Globus pallidus (tissue), 1 donor: ENCODE measurements at regions not wholly inside any gene's neighbourhood (a gene's known extent, or its start where the extent isn't known, plus 50 kb on each side); places are given as distances from the start of the nearest gene placed in this dataset.
"Not testable (repeated sequence)": the region's sequence is repeated elsewhere in the genome, so short reads cannot be mapped to it uniquely, and the experiment has no call there.

ENCODE experiments used
- DNase-seq: peaks from one replicate; pipeline ENCODE4 v3.0.0-alpha.2; 2015; ENCODE audit warnings: low spot score

DNA sequence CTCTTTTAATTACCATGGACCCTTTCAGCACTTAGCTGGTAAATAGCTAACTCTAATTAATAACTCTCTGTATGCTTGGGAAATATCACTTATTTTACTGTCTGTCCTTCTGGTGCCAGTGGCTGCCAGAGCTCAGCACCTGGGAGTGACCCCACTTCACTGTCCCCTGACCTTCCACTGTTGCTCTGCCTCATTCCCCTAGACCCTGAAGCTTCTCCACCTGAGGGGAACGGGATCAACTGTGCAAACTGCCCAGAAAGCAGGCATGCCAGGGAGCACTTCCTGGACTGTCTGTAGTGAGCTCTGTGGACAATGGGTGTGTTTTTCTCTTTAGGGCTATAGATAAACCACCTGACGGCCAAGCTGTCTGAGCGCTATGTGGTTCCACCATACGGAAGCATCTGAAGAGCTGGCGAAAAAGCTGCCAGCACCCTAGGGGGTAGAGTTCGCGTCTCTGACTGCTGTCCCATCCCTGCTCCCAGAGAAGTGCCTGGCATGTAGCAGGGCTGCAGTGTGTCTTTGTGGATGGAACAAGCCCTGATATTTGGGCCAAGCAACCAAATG is 106.3 kb upstream of the FOXA2 start:
- DNase-seq, result no peak

DNA sequence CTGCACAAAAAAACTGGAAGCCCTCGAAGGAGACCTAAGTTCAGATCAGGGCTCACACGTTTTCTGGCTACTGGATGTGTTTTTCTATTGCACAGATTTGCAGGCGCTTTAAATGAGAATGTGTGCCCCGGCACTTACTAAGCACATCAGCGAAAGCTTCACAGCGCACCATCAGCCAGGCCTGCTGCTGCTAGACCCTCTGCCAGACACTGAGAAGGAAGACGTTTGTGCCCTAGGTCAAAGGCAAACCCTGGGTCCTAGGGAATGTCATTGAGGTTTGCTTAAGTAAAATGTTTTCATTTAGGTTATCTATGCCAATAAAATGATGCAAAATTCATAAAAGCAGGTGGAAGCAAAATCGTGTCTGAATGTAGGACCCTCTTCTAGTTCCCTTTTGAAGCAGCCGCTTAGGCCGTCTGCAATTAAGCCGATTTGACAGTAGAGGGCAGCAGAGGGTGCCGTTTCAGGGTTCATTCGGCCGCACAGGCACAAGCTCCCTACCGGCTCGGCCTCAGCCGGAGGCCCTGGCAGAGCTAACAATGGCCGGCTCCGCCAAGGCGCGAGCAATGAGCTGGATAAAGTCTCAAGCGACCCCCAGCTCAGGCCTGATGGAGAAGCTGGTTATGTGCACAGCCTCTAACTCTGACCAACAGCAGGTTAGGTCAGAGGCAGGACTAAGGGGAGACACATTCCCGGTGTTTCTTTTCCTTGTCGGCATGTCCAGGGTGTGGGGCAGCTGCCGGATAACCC is 107.2 kb upstream of the FOXA2 start:
- peak; percentile 74 for DNase-seq

DNA sequence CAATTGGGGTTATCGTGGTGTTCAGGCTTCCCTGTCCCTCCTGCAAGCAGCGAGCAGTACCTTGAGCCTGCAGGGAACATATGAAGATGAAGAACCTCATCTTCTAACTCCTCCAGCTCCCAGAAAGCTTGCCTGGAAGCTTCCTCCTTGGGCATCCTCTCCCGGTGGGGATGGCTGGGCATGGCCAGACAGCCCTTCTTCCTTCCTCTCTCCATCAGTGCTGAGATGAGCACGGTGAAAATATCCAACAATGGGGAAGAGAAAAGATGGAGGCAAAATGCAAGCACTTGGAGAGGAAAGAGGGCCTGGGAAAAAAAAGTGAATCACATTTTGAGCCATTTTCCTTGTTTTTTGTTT is 107.7 kb upstream of the FOXA2 start:
- DNase-seq, result no peak

DNA sequence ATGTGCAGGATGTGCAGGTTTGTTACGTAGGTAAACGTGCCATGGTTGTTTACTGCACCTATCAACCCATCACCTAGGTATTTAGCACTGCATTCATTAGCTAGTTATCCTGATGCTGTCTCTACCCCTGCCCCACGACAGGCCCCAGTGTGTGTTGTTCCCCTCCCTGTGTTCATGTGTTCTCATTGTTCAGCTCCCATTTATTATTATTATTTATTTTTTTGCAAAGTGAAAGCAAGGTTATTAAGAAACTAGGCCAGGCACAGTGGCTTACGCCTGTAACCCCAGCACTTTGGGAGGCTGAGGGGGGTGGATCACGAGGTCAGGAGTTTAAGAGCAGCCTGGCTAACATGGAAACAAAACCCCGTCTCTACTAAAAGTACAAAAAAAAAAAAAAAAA is 108.2 kb upstream of the FOXA2 start:
- not testable (repeated sequence) for DNase-seq

DNA sequence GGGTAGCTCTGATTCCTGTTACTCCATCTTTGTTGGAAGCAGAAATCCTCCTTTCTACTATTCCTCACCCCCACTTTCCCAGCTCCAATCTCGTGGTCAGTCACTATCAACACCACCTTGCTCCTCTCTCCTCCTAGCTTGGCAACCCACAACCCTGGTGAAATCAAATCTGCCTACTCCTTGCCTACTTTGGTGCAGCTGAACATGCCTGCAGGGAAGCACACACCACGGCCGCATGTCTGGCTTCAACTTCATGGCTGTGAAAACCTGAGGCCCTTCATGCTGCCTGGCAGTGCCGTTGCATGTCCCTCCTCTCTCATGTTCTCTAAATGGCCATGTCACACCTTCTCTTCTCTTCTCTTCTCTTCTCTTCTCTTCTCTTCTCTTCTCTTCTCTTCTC is 112.4 kb upstream of the FOXA2 start:
- DNase-seq, result no peak

DNA sequence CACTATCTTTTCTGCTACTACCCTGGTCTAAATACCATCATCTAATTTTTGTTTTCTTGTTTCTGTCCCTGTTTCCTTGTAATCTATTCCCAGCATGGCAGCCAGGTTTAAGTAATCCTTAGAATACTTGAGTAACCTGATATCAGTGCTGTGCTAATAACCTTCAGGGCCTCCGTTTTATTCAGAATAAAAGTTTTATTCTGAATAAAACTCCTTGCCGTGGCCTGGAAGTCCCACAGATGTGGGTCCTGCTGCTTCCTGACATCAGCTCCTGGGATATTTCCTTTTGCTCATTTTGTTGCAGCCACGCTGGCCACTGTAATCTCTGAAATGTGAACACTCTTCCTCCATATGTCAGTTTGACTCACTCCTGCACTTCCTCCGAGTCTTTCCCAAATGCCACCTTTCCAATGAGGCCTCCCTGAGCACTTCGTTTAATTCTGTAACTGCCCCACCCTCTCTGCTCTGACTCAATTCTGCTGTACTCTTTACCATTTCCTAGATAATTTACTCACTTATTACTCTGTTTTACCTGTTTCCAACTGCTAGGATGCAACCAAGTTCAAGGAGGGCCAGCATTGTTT is 114.0 kb upstream of the FOXA2 start:
- no peak for DNase-seq

DNA sequence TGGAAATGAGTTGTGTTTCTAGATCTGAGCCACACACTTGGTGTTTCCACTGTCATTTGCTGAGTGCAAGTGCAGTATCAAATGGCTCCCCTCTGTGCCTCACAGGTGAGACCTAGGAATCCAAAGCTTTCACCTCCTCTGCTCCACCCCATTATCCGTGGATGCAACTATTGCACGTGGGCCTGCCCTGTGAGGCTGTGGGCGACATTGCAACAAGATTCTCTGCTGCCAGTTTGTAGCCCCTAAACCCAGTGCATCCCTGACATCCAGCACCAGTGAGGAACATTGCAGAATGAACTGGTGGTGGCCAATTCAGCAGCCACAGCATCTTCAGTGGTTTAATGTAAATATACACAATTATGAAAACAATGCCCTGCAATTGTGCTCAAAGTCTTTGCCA is 115.0 kb upstream of the FOXA2 start:
- DNase-seq, result no peak

DNA sequence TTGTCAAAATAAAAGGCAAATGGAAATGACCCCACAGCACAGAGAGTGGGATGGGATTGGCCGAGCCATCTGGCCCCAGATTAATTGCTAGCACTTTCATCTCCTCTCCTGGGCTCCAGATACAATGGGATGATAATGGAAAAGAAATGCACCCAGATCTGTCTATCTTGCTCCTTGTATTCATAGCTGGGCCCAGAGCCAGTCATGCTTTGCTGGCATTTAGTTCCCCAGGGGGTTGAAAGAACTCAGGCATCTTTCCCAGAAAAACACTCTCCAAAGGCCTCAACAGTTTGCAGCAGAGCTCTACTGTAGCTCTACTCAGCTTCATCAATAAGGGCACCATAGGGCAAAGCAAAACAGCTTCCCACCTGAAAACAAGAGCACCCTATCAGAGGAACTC is 116.0 kb upstream of the FOXA2 start:
- DNase-seq, result no peak

DNA sequence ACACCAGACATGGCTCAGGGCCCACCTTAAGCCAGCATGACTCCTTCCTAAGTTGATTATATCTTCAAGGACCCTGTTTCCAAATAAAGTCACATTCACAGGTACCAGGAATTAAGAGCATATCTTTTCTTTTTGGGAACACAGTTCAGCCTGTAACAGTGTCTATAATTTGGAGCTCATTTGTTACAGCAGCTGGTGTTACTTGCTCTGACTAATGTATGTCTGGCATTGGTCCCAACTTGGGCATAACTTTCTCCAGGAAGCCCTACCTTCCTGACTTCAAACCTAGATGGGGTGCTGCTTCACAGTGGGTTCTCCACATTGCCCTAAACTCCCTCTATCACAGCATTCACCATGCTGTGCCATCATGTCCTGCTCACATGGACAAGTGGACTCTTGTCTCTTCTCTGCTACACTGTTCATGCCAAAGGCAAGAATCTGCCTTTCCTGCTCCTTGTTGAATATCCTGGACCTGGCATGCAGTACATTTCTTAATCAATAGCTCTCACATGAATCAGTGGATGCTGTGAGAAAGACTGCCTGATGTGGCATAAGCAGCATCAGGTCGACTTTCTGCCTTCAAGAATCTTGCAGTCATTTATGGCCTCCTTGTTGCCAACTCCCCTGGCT is 117.4 kb upstream of the FOXA2 start:
- no peak for DNase-seq

DNA sequence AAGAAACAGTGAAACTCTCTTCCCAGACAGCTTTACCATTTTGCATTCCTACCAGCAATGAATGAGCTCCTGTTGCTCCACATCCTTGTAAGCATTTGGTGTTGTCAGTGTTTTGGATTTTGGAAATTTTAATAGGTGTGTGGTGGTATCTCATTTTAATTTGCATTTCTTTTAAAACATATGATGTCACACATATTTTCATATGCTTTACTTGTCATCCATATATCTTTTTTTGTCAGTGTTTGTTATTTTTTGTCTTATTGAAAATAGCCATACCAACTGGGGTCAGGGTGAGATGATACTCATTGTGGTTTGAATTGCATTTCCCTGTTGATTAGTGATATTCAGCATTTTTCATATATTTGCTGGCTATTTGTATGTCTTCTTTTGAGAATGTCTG is 119.5 kb upstream of the FOXA2 start:
- DNase-seq, result no peak

DNA sequence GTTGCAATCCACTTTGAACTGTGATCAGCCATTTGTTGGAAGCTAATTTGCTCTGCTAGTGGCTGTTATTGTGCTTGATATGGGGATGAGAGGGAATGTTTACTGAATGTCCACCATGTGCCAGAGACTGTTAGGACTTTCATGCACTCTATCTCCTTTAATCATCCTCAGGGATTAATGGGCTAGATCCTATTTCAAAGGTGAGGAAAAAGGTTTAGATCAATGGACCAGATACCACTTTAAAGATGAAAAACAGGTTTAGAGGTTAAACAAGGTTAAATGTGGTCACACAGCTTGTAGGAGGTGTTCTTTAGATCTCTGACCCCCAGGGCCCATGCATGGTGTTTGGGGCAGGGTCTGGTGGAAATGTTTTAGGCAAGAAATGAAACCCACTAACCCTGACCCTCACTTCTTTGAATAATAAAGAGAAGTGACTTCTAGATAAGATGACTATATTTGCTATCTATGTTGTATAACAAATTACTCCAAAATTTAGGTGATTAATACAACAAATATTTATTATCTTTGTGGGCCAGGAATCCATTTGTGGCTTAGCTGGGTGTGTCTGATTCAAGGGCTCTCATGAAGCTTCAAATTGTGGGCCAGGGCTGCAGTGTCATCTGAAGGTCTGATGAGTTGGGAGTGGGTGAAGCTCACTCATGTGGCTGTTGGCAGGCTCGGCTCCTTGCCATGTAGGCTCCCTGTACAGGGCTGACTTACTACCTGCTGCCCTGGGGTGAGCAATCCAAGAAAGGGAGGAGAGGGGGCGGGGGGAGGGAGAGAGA is 127.8 kb upstream of the FOXA2 start:
- no peak for DNase-seq

DNA sequence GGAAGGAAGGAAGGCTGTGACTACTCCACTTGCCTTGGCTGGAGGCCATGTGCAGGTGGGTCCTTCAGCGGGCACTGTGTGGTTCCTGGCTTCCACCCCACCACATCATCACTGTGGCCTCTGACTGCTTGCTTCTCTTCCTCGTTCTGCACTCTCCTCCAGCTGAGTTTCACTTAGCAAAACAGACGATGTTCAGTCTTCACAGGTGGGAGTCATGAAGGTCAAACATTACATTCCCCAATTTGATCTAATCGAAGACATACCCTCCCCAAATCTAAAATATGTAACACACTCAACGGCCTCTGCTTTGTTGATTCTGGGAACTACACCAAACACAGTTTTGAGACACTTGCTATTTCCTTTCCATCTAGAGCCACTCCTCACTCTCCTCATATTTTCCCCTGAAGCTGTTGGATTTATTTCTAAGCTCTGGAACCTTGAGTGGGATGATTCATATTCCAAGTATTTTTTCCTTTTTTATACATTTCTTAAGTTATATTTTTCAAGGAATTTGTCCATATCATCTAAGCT is 132.5 kb upstream of the FOXA2 start:
- no peak for DNase-seq

DNA sequence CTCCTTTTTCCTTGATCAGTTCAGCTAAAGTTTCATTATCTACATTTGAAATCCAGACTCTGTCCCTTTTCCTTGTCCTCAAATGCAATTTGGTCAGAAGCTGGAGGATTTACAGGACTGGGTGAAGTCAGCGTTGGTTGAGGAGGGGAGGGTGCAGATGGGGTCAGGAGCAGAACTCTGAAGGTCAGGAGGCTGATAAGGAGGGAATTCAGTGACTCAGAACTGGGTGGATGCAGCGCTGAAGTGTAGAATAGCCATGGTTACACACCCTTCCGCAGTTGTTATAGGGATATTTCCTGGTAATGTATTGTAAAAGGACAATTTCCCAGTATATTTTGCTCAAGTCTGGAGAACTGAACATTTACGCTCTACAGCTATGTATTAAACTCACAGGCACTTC is 133.1 kb upstream of the FOXA2 start:
- no peak for DNase-seq

DNA sequence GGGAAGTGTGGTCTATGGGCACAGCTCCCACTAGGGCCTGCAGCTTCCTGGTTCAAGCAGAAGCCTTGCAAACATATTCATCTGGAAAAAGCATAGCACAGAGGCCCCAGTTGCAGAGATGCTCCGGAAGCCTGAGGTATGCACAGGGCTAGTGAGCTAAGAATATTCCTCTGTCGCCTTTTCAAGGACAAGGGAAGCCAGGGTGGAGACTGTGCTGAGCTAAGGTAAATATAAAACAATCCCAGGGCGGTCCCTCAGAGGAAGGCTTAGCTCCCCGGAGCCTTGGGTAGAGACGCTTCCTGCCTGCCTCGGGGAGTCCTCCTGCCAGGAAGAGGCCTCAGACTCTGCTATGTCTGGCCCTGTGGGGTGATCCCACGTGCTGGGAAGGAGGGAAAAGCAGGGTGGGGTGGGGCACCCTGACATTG is 134.8 kb upstream of the FOXA2 start:
- no peak for DNase-seq

DNA sequence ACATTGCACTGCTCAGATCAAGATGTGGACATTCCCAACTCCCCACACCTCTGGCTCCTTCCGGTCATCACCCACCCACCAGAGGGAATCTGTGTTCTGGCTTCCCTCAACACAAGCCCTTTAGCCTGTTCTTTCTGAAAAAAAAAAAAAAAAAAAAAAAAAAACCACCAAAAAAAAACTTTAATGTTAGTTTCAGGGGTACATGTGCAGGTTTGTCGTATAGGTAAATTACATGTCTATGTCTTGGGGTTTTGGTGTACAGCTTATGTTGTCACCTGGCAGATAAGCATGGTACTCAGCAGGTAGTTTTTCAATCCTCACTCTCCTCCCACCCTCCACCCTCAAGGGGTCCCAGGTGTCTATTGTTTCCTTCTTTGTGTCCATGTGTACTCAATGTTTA is 135.8 kb upstream of the FOXA2 start:
- no peak for DNase-seq

DNA sequence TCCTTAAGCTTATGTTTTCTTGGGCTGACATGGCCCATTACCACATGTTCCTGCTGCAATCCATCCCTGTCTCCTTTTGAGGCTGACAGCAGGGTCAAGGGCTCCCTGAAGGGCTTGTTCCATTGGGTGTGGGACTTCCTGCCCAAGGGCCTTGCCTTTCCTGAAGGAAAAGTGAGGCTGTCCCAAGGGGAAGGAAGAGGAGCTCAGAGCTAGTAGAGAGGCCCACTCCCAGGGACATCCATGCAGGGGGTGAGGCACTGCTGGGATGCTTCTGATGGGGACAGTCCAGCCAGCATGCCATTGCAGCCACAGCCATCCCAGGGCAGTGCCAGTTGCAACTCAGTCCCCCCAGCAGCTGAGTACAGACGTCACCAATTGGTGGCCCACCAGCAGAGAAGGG is 138.4 kb upstream of the FOXA2 start:
- no peak for DNase-seq

DNA sequence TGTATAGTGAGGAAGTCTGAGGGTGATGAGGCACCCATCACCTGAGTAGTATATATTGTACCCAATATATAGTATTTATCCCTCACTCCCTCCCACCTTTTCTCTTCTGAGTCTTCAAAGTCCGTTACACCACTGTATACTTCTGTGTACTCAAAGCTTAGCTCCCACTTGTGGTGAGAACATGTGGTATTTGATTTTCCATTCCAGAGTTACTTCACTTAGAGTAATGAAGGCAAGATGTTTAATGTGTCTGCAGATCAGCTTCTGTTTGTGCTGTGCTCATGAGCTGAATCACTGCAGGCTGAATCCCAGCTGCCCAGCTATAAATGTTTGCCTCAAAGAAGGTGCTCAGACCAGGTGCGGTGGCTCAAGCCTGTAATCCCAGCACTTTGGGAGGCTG is 139.3 kb upstream of the FOXA2 start:
- DNase-seq, result no peak

DNA sequence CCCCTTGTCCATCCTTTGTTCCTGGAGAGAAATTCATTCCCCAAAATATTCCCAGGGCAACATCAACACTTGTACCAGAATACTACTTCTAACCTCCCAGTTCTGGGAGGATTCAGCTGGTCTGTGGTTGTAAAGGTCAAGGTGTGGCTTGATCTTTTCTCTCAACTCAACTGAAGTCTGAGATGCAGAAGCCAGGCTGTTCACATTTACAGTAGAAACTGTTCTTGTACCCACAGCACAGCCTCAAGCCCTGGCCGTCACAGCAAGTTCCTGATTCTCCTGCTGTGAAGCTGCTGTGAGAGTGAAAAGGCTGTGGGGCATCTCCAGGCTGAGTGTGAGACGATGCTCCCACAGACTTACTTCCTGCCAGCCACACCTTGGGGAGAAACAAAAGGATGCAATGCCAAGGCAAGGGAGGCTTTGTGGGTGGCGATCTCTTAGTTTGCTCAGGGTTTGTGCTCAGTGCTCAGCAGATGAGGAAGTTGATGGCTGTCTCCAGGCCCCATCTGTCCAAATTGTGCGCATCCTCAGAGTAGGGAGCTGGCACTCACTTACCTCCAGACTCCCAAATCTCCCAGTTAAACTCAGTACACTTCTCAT is 143.9 kb upstream of the FOXA2 start:
- DNase-seq, result no peak

DNA sequence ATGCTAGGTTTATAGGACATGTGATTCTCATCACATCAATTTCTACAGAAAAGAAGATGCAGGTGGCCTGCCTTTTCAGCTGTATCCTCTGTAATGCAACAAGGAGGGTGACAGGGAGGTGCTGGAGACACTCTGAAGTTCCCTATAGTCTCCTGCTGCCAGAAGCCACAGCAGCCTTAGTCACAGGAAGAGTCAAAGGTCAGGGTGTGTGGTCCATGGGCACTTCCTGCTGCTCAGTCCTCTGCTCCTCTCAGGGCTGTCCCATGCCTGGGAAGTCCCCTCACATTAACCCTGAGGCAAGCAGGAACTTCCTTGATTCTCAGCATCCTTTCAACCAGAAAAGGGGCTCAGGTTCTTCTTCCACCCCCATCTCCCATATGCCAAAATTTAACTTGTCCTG is 144.8 kb upstream of the FOXA2 start:
- DNase-seq, result no peak

DNA sequence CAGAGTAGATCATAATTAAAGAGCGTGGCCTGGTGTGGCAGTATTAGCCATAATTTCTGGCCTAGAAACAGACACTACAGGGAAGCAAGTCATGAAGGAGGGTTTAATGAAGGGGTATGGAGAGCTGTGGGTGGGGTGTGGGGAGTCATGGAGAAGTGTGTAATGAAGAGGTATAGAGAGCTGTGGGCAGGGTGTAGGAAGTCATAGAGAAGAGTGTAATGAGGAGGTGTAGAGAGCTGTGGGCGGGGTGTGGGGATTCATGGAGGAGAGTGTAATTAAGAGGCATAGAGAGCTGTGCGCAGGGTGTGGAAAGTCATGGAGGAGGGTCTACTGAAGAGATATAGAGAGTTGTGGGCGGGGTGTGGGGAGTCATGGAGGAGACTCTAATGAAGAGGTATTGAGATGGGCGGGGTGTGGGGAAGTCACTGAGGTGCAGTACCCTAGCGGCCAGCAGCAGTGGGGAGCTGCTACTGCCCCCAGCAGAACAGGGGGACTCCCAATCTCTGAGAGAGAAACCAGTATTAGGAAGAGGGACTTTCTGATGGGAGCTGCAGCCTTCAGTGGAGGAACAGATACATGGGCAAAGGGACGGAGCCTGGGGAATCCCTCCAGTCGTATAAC is 145.4 kb upstream of the FOXA2 start:
- DNase-seq, result no peak

DNA sequence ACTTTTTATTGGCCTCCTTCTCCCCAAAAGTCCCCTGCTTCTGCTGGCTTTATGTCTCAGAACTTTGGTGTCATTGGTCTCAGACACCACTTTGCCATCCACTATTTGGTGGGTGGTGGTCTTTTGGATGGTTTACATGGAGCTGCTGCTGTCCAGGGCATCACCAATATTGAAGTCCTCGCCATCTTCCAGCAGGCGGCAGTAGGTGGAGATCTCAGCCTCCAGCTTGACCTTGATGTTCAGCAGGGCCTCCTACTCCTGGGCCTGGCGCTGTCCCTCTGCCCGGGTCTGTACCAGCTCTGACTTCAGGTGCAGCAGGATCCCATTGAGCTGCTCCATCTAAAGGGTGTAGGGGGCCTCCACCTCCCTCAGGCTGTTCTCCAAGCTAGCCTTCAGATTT is 148.4 kb upstream of the FOXA2 start:
- DNase-seq, result no peak
